AG08395 (cell line): ENCODE measurements at regions not wholly inside any gene's neighbourhood (a gene's known extent, or its start where the extent isn't known, plus 50 kb on each side); places are given as distances from the start of the nearest gene placed in this dataset.

Source experiments
- DNase-seq: peaks from one replicate; pipeline ENCODE4 v3.0.0; 2012; ENCODE audit warnings: mixed read lengths, low spot score

GRCh38 chr6:5946701-5947100 lies 60.0 kb downstream of the NRN1 start:
- no peak for DNase-seq

GRCh38 chr6:5946181-5946580 lies 60.5 kb downstream of the NRN1 start:
- DNase-seq: no peak

- DNase-seq: no peak
Measured at GRCh38 chr6:5943591-5943990, 63.1 kb downstream of the NRN1 start.

DNA sequence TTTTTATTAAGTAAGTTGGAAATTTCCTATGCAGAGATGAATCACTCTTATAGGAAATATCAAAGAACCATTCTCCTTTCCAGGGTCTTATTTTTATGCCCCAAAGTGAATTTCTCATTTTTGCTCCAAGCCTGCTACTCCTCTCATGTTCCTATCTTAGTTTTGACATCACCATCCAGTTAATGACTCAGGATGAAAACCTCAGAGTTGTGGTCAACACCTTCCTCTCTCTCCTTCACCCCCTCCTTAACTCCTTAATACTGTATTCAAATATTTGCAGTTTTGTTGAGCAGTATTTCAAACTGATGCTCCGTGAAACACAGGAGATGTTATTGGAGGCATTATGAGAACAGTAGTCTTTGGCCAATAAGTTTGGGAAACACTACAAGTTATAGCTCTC lies 64.1 kb downstream of the NRN1 start:
- peak; percentile 37 for DNase-seq

GRCh38 chr6:5941188-5941587 lies 65.5 kb downstream of the NRN1 start:
- DNase-seq: peak; percentile 40

GRCh38 chr6:5938934-5939333 lies 67.8 kb downstream of the NRN1 start:
- DNase-seq: no peak

- no peak for DNase-seq
Measured at GRCh38 chr6:5937936-5938706, 68.6 kb downstream of the NRN1 start.

GRCh38 chr6:5937169-5937909 lies 69.4 kb downstream of the NRN1 start:
- no peak for DNase-seq

DNA sequence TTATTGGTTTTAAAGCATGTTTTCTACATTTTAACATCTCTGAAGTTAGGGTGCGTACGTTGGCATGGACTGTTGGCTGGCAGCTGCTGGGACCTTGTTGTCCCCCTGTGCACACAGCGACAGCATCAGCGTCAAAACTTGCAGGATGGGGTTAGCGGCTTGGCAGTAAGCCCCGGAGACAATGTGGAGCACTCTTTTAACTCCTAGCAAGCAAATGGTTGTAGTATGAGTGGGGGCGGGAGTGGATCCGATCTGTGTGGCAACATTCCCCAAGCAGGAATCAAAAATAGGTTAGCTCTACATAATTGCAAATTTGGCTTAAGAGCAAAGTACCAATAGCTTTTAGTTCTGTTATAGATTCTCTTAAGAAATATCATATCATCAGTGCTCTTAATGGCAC lies 70.1 kb downstream of the NRN1 start:
- DNase-seq: peak; percentile 74

DNA sequence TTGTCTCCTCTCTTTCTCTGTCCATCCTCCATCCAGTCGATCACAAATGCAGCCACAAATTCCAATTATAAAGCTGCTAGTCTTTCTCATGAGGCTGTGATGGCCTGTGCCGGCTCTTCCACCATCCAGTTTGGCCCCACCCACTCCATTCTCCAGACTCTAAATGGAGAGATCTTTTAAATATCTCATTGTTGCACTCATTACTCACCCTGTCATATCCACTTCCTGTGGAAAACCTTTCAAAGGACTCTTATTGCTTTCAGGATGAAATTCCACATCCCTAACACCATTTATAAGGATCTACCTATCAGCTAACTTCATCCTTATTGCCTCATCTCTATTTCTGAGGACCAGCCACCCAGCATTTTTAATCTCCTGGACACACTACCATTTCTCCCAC lies 70.6 kb downstream of the NRN1 start:
- peak; percentile 60 for DNase-seq

DNA sequence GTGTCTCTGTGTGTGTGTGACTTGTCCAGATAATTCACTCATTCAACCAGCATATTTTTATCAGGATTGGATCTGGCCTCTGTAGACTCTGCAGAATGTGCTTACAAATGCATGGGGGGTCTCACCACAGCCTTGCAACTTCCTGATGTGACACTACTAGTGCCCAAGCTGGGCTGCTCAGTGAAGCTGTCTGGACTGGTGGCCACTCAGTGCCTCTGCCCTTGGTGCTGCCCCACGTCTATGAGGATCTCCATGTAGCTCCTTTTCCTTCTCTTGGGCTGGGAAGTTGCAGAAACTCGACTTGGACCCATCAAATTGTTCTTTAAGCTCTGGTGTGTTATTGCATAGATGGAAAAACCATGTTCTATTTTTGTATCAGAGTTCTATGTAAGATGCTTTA lies 75.8 kb downstream of the NRN1 start:
- DNase-seq: no peak

GRCh38 chr6:5930143-5930770 lies 76.5 kb downstream of the NRN1 start:
- no peak for DNase-seq

DNA sequence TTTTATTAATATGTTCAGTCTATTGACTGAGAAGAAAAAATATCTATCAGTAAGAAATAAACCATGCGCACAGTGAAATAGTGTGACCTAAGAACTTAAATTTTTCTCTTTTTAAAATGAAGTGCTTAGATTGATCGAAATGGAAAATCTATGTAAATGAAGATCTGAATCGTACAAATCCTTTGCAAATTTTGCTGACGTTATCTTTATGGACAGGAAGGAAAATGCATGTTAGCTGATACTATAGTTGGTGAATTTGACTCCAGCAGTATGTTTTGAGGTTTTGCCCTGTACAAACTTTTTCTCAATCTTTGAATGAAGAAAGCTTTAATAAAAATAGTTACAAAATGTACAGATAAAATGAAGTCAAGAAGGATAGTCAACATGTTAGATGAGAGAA lies 82.9 kb downstream of the NRN1 start:
- no peak for DNase-seq

DNA sequence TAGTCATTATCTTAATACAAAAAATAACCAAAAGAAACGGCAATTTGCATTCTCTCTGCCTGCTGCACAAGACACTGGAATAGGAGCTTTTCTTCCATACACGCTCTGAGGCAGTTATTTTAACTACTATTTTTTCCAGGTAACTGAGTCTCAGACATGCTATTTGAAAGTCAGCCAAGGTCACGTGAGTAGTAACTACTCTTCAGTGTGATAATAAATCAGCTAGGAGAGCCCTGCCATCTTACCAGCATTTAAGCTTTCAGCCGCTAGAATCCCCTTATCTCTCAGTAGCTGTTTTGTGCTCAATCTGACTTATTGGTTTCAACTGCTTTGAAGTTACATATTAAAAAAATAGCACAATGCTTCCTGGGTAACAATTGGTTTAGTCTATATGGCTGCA lies 84.5 kb downstream of the NRN1 start:
- DNase-seq: no peak

- DNase-seq: no peak
Measured at GRCh38 chr6:5909721-5910120, 97.0 kb downstream of the NRN1 start.

DNA sequence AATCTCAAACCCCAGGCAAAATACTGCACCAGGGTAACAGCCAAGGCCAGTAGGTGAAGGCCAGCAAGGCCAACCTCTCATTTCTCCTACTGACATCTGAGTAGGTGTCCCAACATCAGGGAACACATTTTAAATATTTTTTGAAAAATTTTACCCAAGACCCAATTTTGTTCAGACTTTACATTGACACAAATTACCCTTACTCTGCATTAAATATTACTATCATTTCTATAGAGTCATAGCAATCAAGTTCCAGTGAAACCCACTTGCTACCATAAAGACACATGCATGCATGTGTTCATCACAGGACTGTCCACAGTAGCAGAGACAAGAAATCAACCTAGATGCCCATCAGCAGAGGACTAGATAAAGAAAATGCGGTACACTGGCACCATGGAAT lies 99.9 kb downstream of the NRN1 start:
- DNase-seq: no peak

DNA sequence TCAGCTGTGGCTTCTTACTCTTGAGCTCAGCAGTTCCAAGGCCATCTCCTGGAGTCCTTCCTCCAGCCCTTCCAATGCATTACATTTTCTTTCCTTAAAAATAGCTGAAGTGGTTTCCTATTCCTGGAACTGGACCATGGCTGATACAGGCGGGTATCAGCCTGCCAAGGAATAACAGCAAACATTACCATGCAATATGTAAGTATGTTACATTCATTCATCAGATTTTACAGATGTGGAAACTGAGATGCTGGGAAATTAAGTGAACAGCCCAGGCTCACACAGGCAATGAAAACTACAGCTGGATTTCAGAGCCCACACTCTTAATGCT lies 100.4 kb downstream of the NRN1 start:
- DNase-seq: no peak

- DNase-seq: peak; percentile 93
Measured at GRCh38 chr6:5905431-5906339, 101.0 kb downstream of the NRN1 start.

DNA sequence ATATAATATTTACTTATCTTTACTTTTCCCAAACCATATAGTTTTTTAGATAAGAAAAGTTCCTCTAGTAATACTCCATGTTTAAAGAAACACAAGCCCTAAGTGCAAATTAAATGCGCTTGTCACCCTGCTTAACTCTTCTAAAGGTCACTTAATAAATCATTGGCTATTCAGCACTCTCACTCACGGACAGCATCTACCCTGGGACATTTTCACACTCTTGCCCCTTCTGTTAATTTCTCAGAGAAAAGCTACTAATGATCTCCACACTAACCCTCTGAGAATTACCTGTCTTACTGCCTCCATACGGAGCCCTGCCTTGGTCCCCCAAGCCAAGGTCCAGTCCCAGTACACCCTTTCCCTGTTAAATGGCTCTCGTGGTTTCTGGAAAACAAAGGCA lies 102.2 kb downstream of the NRN1 start:
- no peak for DNase-seq

GRCh38 chr6:5899216-5900045 lies 107.3 kb downstream of the NRN1 start:
- DNase-seq: peak; percentile 14

GRCh38 chr6:5898563-5898962 lies 108.2 kb downstream of the NRN1 start:
- no peak for DNase-seq
